ENCODE measurements at regions not wholly inside any gene's neighbourhood (a gene's known extent, or its start where the extent isn't known, plus 50 kb on each side); places are given as distances from the start of the nearest gene placed in this dataset.

DNA sequence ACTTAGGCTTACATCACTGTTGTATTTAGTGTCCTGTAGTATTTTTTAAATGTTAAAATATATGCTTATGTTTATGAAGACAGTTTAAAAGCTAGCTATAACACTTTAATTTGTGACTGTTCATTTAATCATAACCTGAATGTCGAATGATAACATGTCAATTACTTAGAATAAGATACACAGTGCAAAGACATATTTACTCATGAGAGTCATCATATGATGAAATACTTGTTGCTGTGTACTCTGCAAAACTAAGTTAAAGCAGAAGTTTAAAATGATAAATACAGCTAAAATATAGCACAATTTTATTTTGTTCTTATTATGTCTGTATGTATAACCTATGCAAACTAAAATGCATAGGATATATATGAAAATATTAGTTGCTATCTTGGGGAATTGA, 497.4 kb downstream of the FSCB start:
- DNase-seq (no peak), ATAC-seq (ENCODE audit: low read depth) (no peak)
- H4K20me1 ChIP-seq (ENCODE audit: insufficient read depth, low read length): no peaks in the 10 kb centered on the region
- H2AFZ ChIP-seq (replicated peaks; ENCODE audit: low read length, poor library complexity): no peak overlapping the region
- 0 out of 2 replicates have a peak, but pooled peaks cover 2% of the 10 kb centered on the region for H3K9me3 ChIP-seq (ENCODE audit: control insufficient read depth, insufficient read depth, low read length)
- no peak overlapping the region for H2BK5ac ChIP-seq (ENCODE audit: low read depth, low read length, poor library complexity, severe bottlenecking)
- no peaks in the 10 kb centered on the region for H3K4me1 ChIP-seq (ENCODE audit: control insufficient read depth, insufficient read depth, low read length)
- H3K79me1 ChIP-seq (ENCODE audit: low read depth in 1 of 2, low read length in 2 of 2): no peaks in the 10 kb centered on the region
- H2AK5ac ChIP-seq (ENCODE audit: low read depth, low read length): no peak overlapping the region
- no peak overlapping the region for H3K56ac ChIP-seq (ENCODE audit: extremely low read depth, insufficient read depth, low read length)
- no peak overlapping the region for H3K9ac ChIP-seq (ENCODE audit: low read depth, low read length)
- no peak overlapping the region for H3K27ac ChIP-seq (ENCODE audit: insufficient read depth, low read length)
- no peaks in the 10 kb centered on the region for H3K36me3 ChIP-seq (ENCODE audit: control insufficient read depth, insufficient read depth, low read length)
- POLR2A ChIA-PET (ENCODE audit: unreplicated experiment): no interaction called here
- TF ChIP-seq POLR2A (IDR thresholded peaks at IDR 0.05; ENCODE audit: low read depth, low read length) (no peak), MAZ (IDR thresholded peaks at IDR 0.05; ENCODE audit: borderline replicate concordance, low read depth, low read length) (no peak), FOS (IDR thresholded peaks at IDR 0.05; ENCODE audit: low read depth, low read length) (no peak), RFX5 (IDR thresholded peaks at IDR 0.05; ENCODE audit: low read depth, low read length) (no peak), ELK1 (IDR thresholded peaks at IDR 0.05; ENCODE audit: borderline replicate concordance, low read depth, low read length) (no peak), RCOR1 (IDR thresholded peaks at IDR 0.05; ENCODE audit: insufficient replicate concordance, low read length) (no peak), CEBPB (IDR thresholded peaks at IDR 0.05; ENCODE audit: low read depth, low read length) (no peak), SMC3 (IDR thresholded peaks at IDR 0.05; ENCODE audit: low read depth, low read length) (no peak), RAD21 (IDR thresholded peaks at IDR 0.05; ENCODE audit: low read length) (no peak), CHD1 (IDR thresholded peaks at IDR 0.05; ENCODE audit: low read depth, low read length) (no peak), MAFK (IDR thresholded peaks at IDR 0.05; ENCODE audit: low read depth, low read length) (no peak), NFE2L2 (IDR thresholded peaks at IDR 0.05; ENCODE audit: low read depth, low read length) (no peak), MXI1 (IDR thresholded peaks at IDR 0.05; ENCODE audit: borderline replicate concordance, low read depth, low read length) (no peak), BHLHE40 (IDR thresholded peaks at IDR 0.05; ENCODE audit: low read depth, low read length) (no peak), USF2 (IDR thresholded peaks at IDR 0.05; ENCODE audit: low read depth, low read length) (no peak)
- TF ChIP-seq, protein P1, sequence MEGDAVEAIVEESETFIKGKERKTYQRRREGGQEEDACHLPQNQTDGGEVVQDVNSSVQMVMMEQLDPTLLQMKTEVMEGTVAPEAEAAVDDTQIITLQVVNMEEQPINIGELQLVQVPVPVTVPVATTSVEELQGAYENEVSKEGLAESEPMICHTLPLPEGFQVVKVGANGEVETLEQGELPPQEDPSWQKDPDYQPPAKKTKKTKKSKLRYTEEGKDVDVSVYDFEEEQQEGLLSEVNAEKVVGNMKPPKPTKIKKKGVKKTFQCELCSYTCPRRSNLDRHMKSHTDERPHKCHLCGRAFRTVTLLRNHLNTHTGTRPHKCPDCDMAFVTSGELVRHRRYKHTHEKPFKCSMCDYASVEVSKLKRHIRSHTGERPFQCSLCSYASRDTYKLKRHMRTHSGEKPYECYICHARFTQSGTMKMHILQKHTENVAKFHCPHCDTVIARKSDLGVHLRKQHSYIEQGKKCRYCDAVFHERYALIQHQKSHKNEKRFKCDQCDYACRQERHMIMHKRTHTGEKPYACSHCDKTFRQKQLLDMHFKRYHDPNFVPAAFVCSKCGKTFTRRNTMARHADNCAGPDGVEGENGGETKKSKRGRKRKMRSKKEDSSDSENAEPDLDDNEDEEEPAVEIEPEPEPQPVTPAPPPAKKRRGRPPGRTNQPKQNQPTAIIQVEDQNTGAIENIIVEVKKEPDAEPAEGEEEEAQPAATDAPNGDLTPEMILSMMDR (conservative IDR thresholded peaks at IDR 0.05; ENCODE audit: low read depth, low read length): no peak
- H4K91ac ChIP-seq (ENCODE audit: insufficient read depth, low read depth, low read length): no peak overlapping the region
- H4K8ac ChIP-seq (ENCODE audit: low read depth in 2 of 2, low read length in 2 of 2): no peak overlapping the region
- no peak overlapping the region for H2BK20ac ChIP-seq (ENCODE audit: low read depth, low read length)
- H3K27me3 ChIP-seq (ENCODE audit: control insufficient read depth, insufficient read depth, low read length): no peaks in the 10 kb centered on the region
- no peak overlapping the region for H3K4me3 ChIP-seq (ENCODE audit: insufficient read depth, low read depth, low read length)
- CTCF ChIA-PET: no interaction called here
- no CpG with 5 or more reads among the region's 1 CpG for WGBS, 2 experiments (ENCODE audit: extremely low coverage in 2 of 2, insufficient read length in 1 of 2)
- H3K23ac ChIP-seq (ENCODE audit: low read depth, low read length): no peak overlapping the region
- no peak overlapping the region for H2BK120ac ChIP-seq (ENCODE audit: low read depth, low read length)
- H3K14ac ChIP-seq (replicated peaks; ENCODE audit: low read depth, low read length): no peak overlapping the region
- H3K4ac ChIP-seq (ENCODE audit: low read depth, low read length): no peak overlapping the region
- intact Hi-C loops (cut with micrococcal nuclease) (no loop called here), dilution Hi-C loops (cut with HindIII; ENCODE audit: low sequenced_read_pairs, unreplicated experiment) (no loop called here), in situ Hi-C loops (cut with MboI; ENCODE audit: low sequenced_read_pairs) (no loop called here)
- H2BK15ac ChIP-seq (ENCODE audit: low read depth, low read length): no peak overlapping the region
- H3K9me1 ChIP-seq (ENCODE audit: insufficient read depth, low read length): no peaks in the 10 kb centered on the region
- H4K5ac ChIP-seq (ENCODE audit: low read depth, low read length): no peak overlapping the region
- no peak overlapping the region for H3K18ac ChIP-seq (ENCODE audit: low read depth, low read length)
- no peak overlapping the region for H2AK9ac ChIP-seq (replicated peaks; ENCODE audit: low read depth, low read length, poor library complexity)
- no TSS peak for BruUV-seq (replicated peaks)
- no peak overlapping the region for H3K4me2 ChIP-seq (ENCODE audit: low read depth, low read length)
